ENCODE measurements at regions not wholly inside any gene's neighbourhood (a gene's known extent, or its start where the extent isn't known, plus 50 kb on each side); places are given as distances from the start of the nearest gene placed in this dataset.

DNA sequence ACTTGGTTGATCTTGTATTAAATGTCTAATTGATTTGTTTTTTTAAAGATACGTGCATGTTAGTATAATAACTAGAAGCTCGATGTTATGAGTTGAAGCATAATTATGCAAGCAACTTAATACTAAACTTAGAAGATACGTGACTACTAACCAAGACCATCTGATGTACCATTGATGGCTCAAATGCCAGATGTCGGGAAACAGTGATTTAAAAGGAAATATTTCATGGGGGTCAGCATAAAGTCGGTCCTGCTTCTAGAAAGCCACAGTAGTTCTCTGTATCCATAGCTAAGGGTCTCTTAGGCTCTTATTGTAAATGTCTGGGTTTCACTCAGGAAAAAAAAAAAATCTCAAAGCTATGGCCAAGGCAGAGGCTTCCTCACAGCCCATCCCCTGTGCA, 61.2 kb upstream of the RBFOX1 start:
- Histone ChIP-seq H3K4me3 (ENCODE audit: insufficient read depth, low read depth, low read length) (no peak overlapping the region), H2BK20ac (ENCODE audit: low read depth, low read length) (no peak overlapping the region), H2AK5ac (ENCODE audit: low read depth, low read length) (no peak overlapping the region), H3K4ac (ENCODE audit: low read depth, low read length) (no peak overlapping the region), H4K20me1 (ENCODE audit: insufficient read depth, low read length) (no peaks in the 10 kb centered on the region), H3K56ac (ENCODE audit: extremely low read depth, insufficient read depth, low read length) (no peak overlapping the region), H4K91ac (ENCODE audit: insufficient read depth, low read depth, low read length) (no peak overlapping the region), H2BK5ac (ENCODE audit: low read depth, low read length, poor library complexity, severe bottlenecking) (no peak overlapping the region), H3K9me3 (ENCODE audit: control insufficient read depth, insufficient read depth, low read length) (peaks cover 8% of the 10 kb centered on the region; the same call in 1 of the 2 replicates), H3K27me3 (ENCODE audit: control insufficient read depth, insufficient read depth, low read length) (no peaks in the 10 kb centered on the region), H3K9me1 (ENCODE audit: insufficient read depth, low read length) (no peaks in the 10 kb centered on the region), H4K8ac (ENCODE audit: low read depth in 2 of 2, low read length in 2 of 2) (no peak overlapping the region), H3K36me3 (ENCODE audit: control insufficient read depth, insufficient read depth, low read length) (no peaks in the 10 kb centered on the region), H3K27ac (ENCODE audit: insufficient read depth, low read length) (no peak overlapping the region), H3K4me2 (ENCODE audit: low read depth, low read length) (no peak overlapping the region), H3K23ac (ENCODE audit: low read depth, low read length) (no peak overlapping the region), H3K14ac (replicated peaks; ENCODE audit: low read depth, low read length) (no peak overlapping the region), H3K4me1 (ENCODE audit: control insufficient read depth, insufficient read depth, low read length) (no peaks in the 10 kb centered on the region), H2AK9ac (replicated peaks; ENCODE audit: low read depth, low read length, poor library complexity) (no peak overlapping the region), H2AFZ (replicated peaks; ENCODE audit: low read length, poor library complexity) (no peak overlapping the region), H3K18ac (ENCODE audit: low read depth, low read length) (no peak overlapping the region), H4K5ac (ENCODE audit: low read depth, low read length) (no peak overlapping the region), H3K79me1 (ENCODE audit: low read depth in 1 of 2, low read length in 2 of 2) (no peaks in the 10 kb centered on the region), H2BK120ac (ENCODE audit: low read depth, low read length) (no peak overlapping the region), H3K9ac (ENCODE audit: low read depth, low read length) (no peak overlapping the region), H2BK15ac (ENCODE audit: low read depth, low read length) (no peak overlapping the region)
- dilution Hi-C loops (cut with HindIII; ENCODE audit: low sequenced_read_pairs, unreplicated experiment) (no loop called here), in situ Hi-C loops (cut with MboI; ENCODE audit: low sequenced_read_pairs) (no loop called here), intact Hi-C loops (cut with micrococcal nuclease) (no loop called here)
- DNase-seq, result no peak
- BruUV-seq (replicated peaks), result no TSS peak
- no peak for TF ChIP-seq ELK1 (IDR thresholded peaks at IDR 0.05; ENCODE audit: borderline replicate concordance, low read depth, low read length)
- TF ChIP-seq CHD1 (IDR thresholded peaks at IDR 0.05; ENCODE audit: low read depth, low read length), result no peak
- no peak for TF ChIP-seq RFX5 (IDR thresholded peaks at IDR 0.05; ENCODE audit: low read depth, low read length)
- no peak for TF ChIP-seq USF2 (IDR thresholded peaks at IDR 0.05; ENCODE audit: low read depth, low read length)
- no peak for TF ChIP-seq FOS (IDR thresholded peaks at IDR 0.05; ENCODE audit: low read depth, low read length)
- TF ChIP-seq MAZ (IDR thresholded peaks at IDR 0.05; ENCODE audit: borderline replicate concordance, low read depth, low read length), result no peak
- TF ChIP-seq POLR2A (IDR thresholded peaks at IDR 0.05; ENCODE audit: low read depth, low read length), result no peak
- no peak for TF ChIP-seq CTCF (conservative IDR thresholded peaks at IDR 0.05; ENCODE audit: low read depth, low read length)
- TF ChIP-seq RAD21 (IDR thresholded peaks at IDR 0.05; ENCODE audit: low read length), result no peak
- no peak for TF ChIP-seq MXI1 (IDR thresholded peaks at IDR 0.05; ENCODE audit: borderline replicate concordance, low read depth, low read length)
- TF ChIP-seq CEBPB (IDR thresholded peaks at IDR 0.05; ENCODE audit: low read depth, low read length), result no peak
- no peak for TF ChIP-seq RCOR1 (IDR thresholded peaks at IDR 0.05; ENCODE audit: insufficient replicate concordance, low read length)
- no peak for TF ChIP-seq NFE2L2 (IDR thresholded peaks at IDR 0.05; ENCODE audit: low read depth, low read length)
- TF ChIP-seq SMC3 (IDR thresholded peaks at IDR 0.05; ENCODE audit: low read depth, low read length), result no peak
- no peak for TF ChIP-seq BHLHE40 (IDR thresholded peaks at IDR 0.05; ENCODE audit: low read depth, low read length)
- no peak for TF ChIP-seq MAFK (IDR thresholded peaks at IDR 0.05; ENCODE audit: low read depth, low read length)
- CTCF ChIA-PET, result no interaction called here
- POLR2A ChIA-PET (ENCODE audit: unreplicated experiment), result no interaction called here
- no CpG with 5 or more reads among the region's 5 CpGs for WGBS, 2 experiments (ENCODE audit: extremely low coverage in 2 of 2, insufficient read length in 1 of 2)
- ATAC-seq (ENCODE audit: low read depth), result no peak
